NCI-H345 treated with DMSO at 0.1 percent for 48 hours (cell line): ENCODE measurements at regions not wholly inside any gene's neighbourhood (a gene's known extent, or its start where the extent isn't known, plus 50 kb on each side); places are given as distances from the start of the nearest gene placed in this dataset.

Experiments
- DNase-seq: peaks from one replicate; lab custom pipeline; 2025; ENCODE audit not compliant: unreplicated experiment; lab: John Stamatoyannopoulos, UW

DNA sequence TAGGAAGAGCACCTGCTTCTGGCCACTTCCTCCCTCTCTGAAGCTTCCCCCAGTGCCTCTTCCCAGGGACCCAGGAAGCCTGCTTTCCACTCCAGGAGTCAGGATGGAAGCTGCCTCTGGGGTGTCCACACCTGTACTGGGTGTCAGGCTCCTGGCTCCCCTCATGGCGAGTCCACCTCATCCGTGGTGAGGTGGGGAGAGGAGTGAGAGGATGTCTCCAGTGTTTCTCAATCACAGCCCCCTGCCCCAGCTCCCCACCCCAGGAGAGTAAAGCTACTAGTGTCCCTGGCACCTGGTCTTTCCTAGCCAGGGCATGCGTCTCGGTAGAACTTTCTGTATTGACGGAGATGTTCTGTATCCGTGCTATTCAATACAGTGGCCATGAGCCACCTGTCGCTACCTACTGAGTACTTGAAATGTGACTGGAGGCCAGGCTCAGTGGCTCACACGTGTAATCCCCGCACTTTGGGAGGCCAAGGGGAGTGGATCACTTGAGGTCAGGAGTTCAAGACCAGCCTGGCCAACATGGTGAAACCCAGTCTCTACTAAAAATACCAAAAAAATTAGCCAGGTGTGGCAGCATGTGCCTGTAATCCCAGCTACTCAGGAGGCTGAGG, 171.2 kb upstream of the HAAO start:
- DNase-seq = no peak

DNA sequence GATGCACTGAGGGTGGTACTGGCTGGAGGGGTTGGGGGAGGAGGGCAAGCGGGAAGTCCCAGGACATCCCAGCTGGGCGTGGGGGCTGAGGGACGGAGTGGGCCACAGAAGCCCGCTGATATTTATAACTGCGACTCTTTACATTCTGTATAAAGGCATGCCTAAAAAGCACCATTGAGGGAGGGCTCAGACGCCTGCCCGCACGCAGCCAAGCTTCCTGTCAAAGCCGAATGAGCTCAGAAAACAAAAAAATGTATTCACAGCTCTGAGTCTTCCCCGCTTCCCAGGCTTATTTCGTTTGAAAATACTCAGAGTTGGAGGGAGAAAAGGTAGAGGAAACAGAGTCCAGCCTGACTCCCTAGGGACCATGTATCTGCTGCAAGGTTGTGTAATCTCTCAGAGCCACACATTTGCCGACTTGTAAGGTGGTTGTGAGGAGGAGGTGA, 170.1 kb upstream of the HAAO start:
- DNase-seq = no peak

DNA sequence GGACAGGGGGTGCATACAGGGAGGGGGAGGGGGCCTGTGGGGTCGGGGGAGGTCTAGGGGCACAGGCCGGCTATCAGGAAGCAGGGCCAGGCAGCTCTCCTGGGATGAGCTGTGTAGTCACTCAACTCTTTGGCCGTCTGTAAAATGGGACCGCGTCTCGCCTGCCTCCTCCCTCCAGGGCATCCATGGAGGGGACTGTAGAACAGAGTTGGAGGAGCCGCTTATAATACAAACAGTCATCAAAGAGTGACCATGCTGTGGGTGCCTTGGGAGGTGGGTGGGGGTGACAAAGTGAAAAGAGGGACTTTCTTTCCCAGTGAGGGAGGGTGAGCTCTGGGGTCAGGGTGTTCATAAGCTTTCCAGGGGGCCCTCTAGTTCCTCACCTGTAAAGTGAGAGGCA, 169.6 kb upstream of the HAAO start:
- DNase-seq = no peak

DNA sequence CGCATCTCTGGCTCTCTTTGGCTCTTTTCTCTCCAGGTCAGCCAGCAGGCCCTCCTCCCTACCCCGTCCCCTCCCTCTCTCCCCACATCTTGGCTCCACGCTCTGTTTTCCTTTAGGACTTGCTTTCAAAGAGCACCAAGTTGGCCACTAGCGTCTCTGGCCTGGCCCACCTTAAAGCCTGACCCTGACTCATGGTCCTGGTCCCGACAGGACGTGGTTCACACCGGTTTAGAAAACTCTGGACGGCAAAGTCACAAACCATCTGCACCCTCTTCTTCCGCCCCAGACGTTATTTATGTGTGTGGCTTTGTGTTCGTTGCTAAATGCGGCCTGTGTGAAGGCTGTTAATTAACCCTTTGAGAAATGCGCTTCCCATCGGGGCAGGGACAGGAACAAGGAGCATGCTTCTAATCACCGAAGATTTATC, 169.0 kb upstream of the HAAO start:
- DNase-seq = no peak

DNA sequence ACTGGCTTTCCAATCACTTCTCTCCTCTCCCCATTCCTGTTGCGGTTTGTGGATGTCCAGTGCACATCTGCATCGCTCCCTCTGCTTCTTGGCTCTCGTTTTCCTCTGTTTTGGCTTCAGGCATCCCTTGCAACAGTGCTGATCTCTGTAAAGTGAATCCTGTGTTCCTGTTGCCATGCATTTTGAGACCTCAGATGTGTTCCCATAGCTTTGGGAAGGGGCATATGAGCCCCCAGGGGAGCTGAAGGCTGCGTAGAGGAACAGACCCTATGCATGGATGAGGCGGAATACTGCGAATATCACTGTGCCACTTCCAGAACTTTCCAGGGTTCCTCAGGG, 168.4 kb upstream of the HAAO start:
- DNase-seq = no peak

DNA sequence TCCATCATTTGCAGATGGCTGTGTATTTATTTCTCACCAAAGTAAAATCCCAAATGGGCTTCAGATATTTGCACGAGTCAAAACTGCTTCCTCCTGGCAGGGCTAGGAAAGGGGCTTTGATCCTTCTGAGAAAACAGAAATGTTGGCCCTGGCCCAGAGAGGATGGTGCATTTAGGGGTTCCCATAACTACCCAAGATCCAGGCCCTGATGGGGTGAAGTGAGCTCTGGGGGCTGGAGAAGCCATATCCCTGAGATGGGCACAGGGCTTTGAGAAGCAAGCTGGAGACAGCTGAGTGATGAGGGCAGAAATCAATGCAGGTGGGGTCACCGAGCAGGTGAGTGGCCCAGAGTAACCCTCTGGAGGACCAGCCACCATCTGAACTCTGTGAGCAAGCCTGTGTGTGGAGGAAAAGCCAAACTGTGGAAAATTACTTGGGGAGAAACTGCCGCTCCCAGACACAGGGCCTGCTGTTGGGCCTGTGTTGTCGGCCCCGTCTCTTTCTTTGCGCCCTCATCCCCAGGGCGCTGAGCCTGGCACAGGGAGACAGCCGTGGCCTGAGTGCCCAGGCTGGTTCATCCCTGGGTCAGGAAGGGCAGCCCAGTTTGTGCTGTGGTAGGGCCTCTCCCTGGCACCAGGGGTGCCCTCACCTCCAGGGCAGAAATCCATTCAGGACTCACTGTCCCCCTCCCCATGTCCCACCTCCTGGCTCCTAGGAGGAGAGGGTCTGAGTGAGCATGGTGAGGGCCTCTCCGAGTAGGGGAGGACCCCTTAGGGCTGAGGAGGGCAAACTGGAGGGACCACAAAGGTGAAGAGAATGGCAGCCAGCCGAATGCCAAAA, 167.8 kb upstream of the HAAO start:
- no peak for DNase-seq

DNA sequence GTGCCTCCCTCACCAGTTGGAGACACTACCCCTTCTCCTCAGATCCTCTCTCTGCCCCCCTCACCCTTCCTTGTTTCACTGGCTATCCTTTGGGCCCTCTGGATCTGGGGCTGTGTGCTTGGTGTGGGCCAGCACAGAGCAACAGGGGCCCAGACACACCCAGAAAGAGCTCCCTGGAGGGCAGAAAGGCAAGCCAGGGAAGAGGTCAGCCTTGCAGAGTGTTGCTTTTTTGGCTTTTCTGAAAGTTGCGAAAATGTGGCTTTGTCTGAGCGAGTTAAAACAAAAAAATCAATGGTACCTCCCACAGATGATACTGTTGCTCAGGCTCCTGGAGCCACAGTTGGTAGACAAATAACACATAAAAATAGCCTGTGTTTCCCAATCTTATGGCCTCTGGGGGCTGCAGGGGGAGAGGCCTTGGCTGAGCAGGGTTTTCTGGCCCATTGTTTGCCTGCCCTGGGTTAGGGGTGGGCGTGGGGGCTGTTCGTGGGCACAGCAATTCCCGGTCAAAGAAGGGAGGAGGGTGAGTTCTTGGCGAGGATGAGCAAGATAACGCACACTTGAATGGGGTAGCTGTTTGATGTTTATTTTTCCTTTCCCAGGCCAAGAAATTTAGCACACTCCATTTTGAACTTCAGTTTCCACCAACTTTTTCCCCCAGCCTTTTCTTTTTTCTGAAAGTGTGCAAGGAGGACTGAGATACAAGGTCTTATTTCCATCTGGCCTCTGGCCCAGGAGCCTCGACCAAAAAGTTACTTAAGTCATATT, 167.0 kb upstream of the HAAO start:
- no peak for DNase-seq

DNA sequence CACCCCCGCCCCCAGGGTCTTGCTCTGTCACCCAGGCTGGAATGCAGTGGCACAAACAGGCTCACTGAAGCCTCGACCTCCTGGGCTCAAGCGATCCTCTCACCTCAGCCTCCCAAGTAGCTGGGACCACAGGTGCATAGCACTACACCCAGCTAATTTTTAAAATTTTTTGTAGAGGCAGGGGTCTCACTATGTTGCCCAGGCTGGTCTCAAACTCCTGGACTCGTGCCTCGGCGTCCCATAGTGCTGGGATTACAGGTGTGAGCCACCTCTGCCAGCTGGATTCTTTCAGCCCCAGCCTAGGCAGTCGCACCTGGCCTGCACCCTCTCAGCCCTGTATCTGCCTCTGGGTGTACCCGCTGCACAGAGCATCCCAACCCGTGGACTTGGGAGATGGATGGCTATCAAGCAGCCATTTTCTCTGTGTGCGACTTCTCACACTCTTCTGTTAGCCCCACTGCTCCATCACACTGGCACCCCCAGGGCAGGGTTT, 166.4 kb upstream of the HAAO start:
- DNase-seq = no peak

DNA sequence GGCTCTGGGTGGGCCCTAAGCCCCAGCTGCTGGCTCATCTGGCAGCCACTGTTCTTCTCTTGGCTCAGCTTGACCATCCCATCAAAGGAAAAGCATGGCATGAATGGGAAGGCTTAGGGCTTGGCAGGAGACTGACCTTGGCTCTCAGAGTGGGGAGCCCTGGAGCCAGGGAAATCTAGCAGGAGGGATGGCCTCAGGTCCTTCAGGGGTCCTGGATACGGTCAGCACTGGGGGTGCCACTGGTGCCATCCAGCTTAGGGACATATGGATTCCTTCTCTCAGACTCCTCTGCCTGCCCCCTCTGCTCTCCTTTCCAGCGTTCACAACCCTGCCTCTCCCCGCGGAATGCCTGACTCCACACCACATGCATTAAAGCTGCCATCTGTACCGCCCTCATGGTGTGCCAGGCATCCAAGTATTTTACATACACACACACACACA, 165.5 kb upstream of the HAAO start:
- no peak for DNase-seq

DNA sequence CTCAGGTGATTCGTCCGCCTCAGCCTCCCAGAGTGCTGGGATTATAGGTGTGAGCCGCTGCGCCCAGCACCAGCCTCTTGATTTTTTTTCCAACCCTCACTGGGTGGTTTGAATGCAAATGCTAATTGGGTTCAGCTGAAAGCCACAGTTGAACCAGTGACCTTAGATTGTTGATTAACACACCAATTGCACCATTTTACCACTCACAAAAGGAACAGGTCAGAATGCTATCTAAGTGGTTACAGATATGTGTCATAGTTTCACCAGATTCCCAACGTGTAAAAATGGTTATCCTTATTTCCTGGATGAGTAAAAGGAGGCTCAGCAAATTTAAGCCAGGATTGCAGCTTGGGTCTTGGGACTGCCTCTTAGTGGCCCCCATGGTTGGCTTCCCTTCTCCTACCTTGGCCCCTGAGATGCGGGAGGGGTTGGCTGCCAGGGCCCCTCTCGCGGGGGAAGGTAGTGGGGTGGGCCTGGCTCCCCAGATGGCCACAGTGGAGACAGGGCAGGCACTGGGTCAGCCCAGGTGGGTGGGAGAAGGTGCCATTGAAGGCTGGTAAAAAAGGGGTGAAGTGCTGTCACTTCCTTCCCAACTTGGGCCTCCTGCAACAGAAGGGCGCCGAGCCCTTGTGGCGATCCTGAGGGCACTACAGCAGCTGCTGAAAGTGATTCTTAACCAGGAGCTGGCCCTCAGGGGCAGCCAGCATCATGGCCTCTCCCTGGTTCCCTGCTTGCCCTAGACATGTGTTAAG, 164.9 kb upstream of the HAAO start:
- DNase-seq = no peak

DNA sequence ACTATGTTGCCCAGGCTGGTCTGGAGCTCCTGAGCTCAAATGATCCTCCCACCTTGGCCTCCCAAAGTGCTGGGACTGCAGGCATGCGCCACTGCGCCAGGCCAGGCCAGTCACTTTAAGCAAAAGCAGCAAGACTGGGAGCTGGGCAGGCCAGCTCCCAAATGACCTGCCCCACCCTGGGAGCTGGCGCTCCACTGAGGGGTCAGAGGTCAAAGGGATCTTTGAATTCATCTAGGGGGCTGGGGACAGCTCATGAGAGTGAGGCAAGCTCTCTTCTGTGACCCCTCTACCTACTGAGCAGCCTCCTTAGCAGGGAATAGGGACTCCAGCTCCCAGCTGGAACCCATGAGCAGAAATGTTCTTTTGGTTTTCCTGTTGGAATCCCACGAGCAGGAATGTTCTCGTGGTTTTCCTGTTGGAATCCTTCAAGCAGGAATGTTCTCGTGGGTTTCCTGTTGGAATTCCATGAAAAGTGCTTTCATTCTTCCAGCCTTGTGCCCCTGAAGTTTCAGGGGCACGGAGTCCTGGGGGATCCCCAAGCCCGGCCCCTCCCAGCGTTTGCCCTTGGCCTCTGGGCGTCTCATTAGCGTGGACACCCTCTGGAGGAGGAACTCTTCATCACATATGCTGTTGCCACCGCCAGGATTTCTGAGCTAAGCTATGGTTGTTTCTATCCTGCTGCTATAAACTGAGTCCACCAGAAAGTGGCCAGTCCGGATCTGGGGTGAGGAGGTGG, 162.0 kb upstream of the HAAO start:
- DNase-seq = no peak

DNA sequence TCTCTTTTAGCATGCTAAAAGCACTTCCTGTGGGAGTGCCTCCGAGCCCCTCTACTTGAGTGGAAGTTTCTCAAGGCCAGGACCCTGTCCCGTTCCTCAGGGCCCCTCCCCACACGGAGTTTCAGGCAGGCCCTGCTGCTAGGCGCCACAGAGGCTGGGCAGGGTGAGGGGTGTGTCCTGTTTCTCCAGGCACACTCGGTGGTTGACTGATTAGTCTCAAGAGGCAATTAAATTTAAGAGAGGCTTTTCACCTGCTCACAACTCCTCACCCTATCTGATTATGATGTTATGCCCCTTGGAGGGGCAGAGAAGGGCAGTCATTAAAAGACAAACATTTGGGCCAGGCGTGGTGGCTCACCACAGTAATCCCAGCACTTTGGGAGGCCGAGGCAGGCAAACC, 160.8 kb upstream of the HAAO start:
- DNase-seq = no peak

DNA sequence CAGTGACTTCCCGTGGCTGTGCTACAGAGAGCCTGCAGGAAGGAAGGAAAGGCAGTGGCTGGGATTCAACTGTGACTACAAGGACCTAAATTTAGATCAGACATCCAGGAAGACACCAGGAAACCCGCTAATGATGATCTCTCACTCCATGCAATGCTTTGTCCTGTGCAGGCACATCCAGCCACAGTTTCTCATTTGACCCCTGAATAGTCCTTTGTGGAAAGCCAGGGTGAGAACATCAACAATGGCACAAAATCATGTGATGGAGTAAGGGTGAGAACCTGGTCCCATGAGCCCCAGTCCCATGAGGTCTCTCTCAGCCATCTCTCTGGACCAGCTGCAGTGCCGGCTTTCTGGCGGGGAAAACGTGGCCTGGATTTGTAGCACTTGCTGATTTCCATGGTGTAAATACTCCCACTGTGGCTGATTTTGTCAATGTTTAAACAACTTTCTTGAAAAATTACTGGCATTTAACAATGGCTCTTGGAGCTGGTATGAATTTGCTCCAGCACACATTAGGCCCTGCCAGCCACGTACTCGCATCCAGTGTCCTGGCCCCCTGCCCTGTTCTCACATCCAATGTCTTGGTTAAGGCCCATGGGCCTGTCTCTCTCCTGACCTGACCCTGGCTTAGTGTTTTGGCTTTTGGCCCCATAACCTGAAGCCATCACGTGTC, 159.0 kb upstream of the HAAO start:
- no peak for DNase-seq

DNA sequence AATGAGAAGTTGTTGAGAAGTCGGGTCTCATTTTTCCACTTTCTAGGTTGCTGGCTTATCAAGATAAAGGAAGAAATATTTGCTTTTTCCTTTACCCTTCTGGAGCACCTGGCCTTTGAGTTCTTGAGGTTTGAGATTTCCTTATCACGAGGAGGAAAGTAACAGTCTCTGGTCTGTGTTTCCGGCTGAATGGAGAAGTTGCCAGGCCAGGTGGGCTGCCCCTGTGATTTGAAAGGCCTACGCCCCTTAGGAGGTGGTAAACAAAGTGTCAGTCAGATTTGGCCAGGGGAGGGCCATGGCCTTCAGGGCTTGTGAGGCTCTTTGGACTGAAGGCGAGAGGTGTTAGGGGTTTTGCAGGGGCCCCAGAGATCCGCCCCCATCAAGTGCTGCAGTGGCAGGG, 156.7 kb upstream of the HAAO start:
- DNase-seq = no peak

DNA sequence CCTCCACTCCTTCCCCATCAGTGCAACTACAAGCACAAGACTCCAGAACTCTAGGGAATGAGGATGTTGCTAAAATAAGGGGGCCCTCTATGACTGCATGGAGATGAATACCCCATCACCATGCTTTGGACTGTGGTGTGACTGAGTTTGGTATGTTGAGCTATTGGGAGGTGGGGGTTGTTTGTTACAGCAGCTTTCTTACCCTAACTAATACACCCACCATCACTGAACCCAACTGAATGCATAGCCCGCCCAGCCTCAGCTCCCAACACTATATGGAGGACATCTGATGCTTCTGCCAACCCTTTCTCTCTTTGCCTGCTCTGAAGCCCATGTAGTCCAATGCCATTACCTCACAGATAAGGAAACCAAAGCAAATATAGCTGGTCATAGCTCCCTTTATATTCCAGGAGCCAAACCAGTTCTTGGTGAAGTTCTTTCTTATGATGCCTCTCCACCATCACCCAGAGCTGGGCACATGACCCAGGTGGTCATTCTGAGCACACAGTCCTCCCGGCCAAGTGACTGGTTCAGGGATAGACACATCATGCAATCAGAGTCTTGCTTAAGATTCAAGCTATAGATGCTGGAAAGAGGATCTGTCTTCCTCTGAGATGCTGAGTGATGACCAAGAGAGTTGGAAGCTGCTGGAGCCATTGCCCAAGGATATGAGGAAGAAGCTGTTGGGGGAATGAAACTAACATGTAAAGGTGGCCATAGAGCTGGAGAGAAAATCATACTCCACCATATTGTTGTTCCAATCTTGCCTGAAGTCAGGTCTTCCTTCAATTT, 155.6 kb upstream of the HAAO start:
- no peak for DNase-seq

DNA sequence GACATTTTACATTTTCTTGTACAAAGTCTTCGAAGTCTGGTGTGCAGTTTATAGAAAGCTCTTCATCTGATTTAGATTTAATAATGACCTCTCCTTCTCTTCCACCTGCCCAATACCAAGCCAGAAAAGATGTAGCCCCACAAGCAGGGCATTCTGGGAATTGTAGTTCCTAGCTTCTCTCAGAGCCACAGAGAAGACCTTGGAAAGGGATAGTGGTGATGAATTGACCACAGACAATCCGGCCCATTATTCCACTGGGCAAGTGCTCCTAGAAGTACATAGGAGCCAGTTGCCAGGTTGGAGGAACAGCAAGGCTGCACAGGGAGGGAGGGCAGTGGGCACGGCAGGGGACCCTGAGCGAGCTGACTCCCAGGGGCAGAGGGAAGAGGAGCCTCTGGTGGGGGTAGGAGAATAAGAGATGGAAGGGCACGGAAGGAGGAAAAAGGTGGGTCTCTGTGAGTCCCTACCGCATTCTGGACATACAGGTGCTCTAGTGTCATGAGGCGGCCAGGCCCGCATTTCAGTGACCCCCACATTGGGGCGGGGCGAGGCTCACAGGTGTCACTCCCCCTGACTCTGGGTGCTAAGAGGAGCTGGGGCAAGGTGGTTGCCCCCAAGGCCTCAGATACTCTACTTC, 152.5 kb upstream of the HAAO start:
- no peak for DNase-seq

DNA sequence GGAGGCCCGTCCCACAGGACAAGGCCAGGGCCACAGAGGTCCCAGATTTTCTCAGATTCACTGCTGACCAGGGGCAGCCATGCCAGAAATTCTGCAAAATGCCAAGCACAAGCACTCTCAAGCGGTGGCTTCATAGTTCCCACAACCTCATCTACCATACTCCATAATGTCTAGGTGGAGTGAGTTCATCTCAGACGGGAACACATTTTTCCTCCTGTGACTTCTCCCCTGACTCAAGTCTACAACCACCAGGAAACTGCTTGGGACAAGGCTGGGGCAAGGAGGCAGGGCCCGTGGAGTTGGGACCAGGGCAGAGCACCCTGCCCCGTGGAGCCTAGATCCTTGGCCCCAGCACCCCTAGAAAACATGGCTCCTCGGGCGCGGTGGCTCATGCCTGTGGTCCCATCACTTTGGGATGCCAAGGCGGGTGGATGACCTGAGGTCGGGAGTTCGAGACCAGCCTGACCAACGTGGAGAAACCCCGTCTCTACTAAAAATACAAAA, 150.7 kb upstream of the HAAO start:
- DNase-seq = no peak

DNA sequence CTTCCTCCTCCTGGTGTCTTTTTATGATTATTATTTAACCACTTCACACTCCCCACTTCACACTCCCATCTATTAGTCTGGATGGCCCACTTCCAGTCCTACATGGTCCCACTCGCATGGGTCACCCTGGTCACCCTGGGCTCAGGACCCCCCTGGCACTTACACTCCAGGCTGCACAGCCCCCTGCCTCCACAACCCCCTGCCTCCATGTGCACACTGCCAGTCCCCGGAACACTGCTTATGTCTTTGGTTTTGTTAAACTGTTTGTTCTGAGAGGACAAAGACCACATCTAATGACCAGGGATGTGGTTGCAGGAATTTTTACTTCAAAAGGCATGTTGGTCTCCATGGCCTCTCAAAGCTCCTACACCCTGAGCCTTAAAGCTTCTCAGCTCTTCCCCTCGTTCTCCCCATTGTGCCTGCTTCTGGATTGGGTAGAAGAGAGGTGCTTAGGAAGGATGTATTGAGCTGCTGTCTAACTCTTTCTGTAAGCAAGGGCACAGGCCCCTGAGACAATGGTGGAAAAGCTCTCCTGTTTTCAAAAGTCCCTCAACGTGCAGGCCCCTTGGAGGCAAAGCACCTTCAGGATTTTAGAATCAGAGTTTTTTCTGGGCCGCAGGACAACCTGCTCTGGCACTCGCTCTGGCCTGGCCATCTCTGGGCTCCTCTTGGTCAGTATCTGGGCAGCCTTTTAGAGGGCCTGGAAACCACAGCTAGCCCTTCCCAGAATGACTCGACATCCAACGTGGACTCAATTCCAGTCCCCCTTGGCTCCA, 150.0 kb upstream of the HAAO start:
- no peak for DNase-seq
